Suprapubic skin (tissue), 4 donors: ENCODE measurements at regions not wholly inside any gene's neighbourhood (a gene's known extent, or its start where the extent isn't known, plus 50 kb on each side); places are given as distances from the start of the nearest gene placed in this dataset.

ENCODE experiments used
- DNase-seq, 2 donors: peaks; one replicate each; pipeline ENCODE4 v3.0.0-alpha.2; 2019; ENCODE audit warnings: low spot score in 2 of 2
- H3K27ac ChIP-seq: fragments of 200-600 bp; sonication (generic); one replicate; pipeline ENCODE4 v1.5.1; 2019
- H3K27me3 ChIP-seq: fragments of 200-600 bp; sonication (generic); one replicate; pipeline ENCODE4 v1.5.1; 2019
- H3K36me3 ChIP-seq: fragments of 200-600 bp; sonication (generic); one replicate; pipeline ENCODE4 v1.5.1; 2019
- H3K4me1 ChIP-seq: fragments of 200-600 bp; sonication (generic); one replicate; pipeline ENCODE4 v1.5.1; 2019
- H3K4me3 ChIP-seq: fragments of 200-600 bp; sonication (generic); one replicate; pipeline ENCODE4 v1.5.1; 2019; ENCODE audit warnings: mild to moderate bottlenecking
- H3K9me3 ChIP-seq: fragments of 200-600 bp; sonication (generic); one replicate; pipeline ENCODE4 v1.5.1; 2019
- EP300 ChIP-seq: sonication (generic); formaldehyde crosslinking; IDR thresholded peaks from one replicate; pipeline ENCODE4 v1.6.1; 2017; ENCODE audit warnings: antibody characterized with exemption
- POLR2A ChIP-seq, 2 donors: fragments of 450-650 bp; IDR thresholded peaks; one replicate each; pipeline ENCODE4 v1.6.1; 2017; ENCODE audit warnings: antibody characterized with exemption in 2 of 2, mild to moderate bottlenecking in 2 of 2, moderate library complexity in 2 of 2
- POLR2AphosphoS5 ChIP-seq, 3 donors: sonication (generic); formaldehyde crosslinking; IDR thresholded peaks; one replicate each; pipeline ENCODE4 v1.6.1; 2017; ENCODE audit warnings: antibody characterized with exemption in 3 of 3
- WGBS: methylation state at CpG from one replicate; pipeline ENCODE4 v1.1.5; 2018; 5-methylcytosine and 5-hydroxymethylcytosine counted together
- TF ChIP-seq, protein P1 (sequence below), 2 donors: fragments of 200-600 bp in 1 of 2; fragments of 450-650 bp in 1 of 2; sonication (generic) in 1 of 2; IDR thresholded peaks; one replicate each; pipeline ENCODE4 v1.5.1; 2016 to 2019; ENCODE audit warnings: antibody characterized with exemption in 2 of 2, mild to moderate bottlenecking in 1 of 2, moderate library complexity in 1 of 2

DNA sequence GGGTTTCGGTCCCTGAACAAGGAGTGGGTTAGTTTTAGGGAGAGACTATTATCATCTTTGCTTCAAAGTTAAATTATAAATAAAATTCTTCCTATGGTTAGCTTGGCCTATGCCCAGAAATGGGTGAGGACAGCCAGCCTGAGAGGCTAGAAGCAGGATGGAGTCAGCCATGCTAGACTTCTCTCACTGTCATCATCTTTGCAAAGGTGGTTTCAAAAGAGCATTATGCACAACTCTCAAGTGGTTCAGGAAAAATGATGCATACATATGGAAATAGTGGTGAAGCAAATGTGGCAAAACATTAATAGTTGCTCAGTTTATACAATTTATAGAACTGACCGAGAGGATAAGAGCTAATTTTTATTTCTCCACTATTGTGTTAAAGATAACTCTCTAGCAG, 124.3 kb upstream of the FOXN2 start:
- H3K27ac ChIP-seq, result no peak overlapping the region
- H3K9me3 ChIP-seq, result no peaks in the 10 kb centered on the region
- H3K27me3 ChIP-seq, result no peaks in the 10 kb centered on the region
- H3K4me1 ChIP-seq, result no peaks in the 10 kb centered on the region
- no peak for DNase-seq
- 90% methylated on average over 2 of the region's 2 CpGs for WGBS
- H3K4me3 ChIP-seq, result no peak overlapping the region
- TF ChIP-seq, protein P1, sequence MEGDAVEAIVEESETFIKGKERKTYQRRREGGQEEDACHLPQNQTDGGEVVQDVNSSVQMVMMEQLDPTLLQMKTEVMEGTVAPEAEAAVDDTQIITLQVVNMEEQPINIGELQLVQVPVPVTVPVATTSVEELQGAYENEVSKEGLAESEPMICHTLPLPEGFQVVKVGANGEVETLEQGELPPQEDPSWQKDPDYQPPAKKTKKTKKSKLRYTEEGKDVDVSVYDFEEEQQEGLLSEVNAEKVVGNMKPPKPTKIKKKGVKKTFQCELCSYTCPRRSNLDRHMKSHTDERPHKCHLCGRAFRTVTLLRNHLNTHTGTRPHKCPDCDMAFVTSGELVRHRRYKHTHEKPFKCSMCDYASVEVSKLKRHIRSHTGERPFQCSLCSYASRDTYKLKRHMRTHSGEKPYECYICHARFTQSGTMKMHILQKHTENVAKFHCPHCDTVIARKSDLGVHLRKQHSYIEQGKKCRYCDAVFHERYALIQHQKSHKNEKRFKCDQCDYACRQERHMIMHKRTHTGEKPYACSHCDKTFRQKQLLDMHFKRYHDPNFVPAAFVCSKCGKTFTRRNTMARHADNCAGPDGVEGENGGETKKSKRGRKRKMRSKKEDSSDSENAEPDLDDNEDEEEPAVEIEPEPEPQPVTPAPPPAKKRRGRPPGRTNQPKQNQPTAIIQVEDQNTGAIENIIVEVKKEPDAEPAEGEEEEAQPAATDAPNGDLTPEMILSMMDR (IDR thresholded peaks at IDR 0.05), result no peak
- TF ChIP-seq POLR2A (IDR thresholded peaks at IDR 0.05), result no peak
- TF ChIP-seq POLR2AphosphoS5 (IDR thresholded peaks at IDR 0.05), result no peak
- H3K36me3 ChIP-seq, result no peaks in the 10 kb centered on the region

DNA sequence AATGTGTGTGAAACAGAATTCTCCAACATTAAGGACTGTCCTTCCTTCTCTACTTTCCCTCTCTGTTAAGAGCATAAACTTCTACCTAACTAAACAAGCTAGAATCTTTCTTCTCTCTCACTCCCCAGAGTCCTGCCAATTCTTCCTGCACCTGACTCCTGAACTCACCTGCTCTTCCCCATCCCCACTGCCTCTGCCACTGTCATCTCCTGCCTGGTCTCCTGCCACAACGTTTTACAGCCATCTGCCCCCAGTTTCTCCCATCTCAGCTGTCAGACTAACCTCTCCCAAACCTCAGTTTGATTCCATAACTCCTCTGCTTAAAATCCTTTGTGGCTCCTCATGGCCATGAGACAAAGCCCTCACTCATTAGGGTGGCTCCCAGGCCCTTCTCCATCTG, 119.8 kb upstream of the FOXN2 start:
- Histone ChIP-seq H3K4me1 (peaks cover 4% of the 10 kb centered on the region), H3K9me3 (no peaks in the 10 kb centered on the region), H3K4me3 (no peak overlapping the region), H3K36me3 (no peaks in the 10 kb centered on the region), H3K27me3 (no peaks in the 10 kb centered on the region), H3K27ac (no peak overlapping the region)
- WGBS, result 50% methylated on average over 1 of the region's 1 CpG
- no peak for TF ChIP-seq POLR2AphosphoS5 (IDR thresholded peaks at IDR 0.05)
- TF ChIP-seq, protein P1 (IDR thresholded peaks at IDR 0.05), result no peak
- no peak for TF ChIP-seq POLR2A (IDR thresholded peaks at IDR 0.05)
- TF ChIP-seq EP300, result no peak
- no peak for DNase-seq

DNA sequence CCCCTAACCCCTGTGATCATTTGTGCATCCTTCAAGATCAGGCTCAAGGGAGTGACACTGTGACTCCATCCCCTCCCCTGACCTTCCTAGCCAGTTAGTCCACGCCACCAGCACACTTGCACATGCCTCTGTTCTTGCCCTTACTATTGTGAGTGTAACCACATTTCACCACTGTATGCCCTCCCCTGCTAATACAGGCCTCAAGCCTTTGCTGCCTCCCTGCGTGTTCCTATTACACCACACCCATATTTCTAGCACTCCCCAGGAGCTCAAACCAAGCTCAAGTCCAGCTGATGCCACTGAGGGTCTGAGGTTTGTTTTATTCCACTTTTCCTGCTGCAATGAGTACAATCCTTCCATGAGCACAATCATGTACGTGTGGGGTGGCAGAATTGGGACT, 119.3 kb upstream of the FOXN2 start:
- no peaks in the 10 kb centered on the region for H3K36me3 ChIP-seq
- WGBS, result 94% methylated on average over 3 of the region's 3 CpGs
- peaks cover 4% of the 10 kb centered on the region for H3K4me1 ChIP-seq
- no peaks in the 10 kb centered on the region for H3K9me3 ChIP-seq
- H3K27ac ChIP-seq, result no peak overlapping the region
- no peaks in the 10 kb centered on the region for H3K27me3 ChIP-seq
- H3K4me3 ChIP-seq, result no peak overlapping the region
- TF ChIP-seq EP300, result no peak
- no peak for DNase-seq

DNA sequence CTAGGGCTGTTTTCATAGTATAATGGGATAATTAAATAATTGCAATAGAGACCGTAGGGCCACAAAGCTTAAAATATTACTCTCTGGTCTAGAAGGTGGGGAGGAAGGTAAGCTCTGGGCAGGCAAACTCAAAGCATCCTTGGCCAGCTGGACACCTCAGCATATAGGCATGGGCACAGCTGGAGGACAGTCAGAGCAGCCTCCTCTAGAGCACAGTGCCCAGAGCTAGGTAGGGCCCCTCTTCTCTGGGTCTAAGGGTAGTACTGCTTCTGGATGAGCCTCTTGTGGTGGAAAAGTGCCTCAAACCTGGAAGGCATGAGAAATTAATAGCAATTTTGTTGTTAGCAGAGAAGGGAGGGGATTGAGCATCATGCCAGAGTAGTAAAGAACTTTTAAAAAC, 116.9 kb upstream of the FOXN2 start:
- 100% methylated on average over 1 of the region's 1 CpG for WGBS
- Histone ChIP-seq H3K27me3 (no peaks in the 10 kb centered on the region), H3K27ac (no peak overlapping the region), H3K36me3 (no peaks in the 10 kb centered on the region), H3K4me3 (no peak overlapping the region), H3K9me3 (no peaks in the 10 kb centered on the region), H3K4me1 (peaks cover 4% of the 10 kb centered on the region)
- no peak for TF ChIP-seq POLR2A (IDR thresholded peaks at IDR 0.05)
- no peak for TF ChIP-seq EP300
- TF ChIP-seq, protein P1 (IDR thresholded peaks at IDR 0.05), result no peak
- TF ChIP-seq POLR2AphosphoS5 (IDR thresholded peaks at IDR 0.05), result no peak
- no peak for DNase-seq

DNA sequence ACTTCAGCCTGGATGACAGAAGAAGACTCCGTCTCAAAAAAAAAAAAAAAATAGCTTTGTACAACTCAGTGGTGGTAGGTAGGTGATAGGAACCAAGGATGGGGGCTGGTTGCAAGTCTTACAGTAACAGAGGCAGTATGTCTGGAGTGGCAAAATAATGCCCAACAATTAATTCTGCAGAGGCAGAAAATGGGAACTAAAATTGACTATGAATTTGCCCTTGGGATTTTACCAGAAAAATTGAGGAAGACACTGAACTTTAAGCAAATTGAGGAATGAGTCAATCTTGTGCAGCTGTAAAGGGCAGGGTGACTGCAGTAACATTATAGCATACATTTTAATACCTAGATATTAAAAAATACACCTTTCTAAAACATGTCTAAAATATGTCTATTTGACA, 116.1 kb upstream of the FOXN2 start:
- Histone ChIP-seq H3K9me3 (no peaks in the 10 kb centered on the region), H3K4me1 (peaks cover 4% of the 10 kb centered on the region), H3K27me3 (no peaks in the 10 kb centered on the region), H3K36me3 (no peaks in the 10 kb centered on the region), H3K4me3 (no peak overlapping the region), H3K27ac (no peak overlapping the region)
- no peak for TF ChIP-seq POLR2AphosphoS5 (IDR thresholded peaks at IDR 0.05)
- no peak for TF ChIP-seq EP300
- no peak for TF ChIP-seq POLR2A (IDR thresholded peaks at IDR 0.05)
- no peak for DNase-seq
- WGBS, result 95% methylated on average over 1 of the region's 1 CpG

DNA sequence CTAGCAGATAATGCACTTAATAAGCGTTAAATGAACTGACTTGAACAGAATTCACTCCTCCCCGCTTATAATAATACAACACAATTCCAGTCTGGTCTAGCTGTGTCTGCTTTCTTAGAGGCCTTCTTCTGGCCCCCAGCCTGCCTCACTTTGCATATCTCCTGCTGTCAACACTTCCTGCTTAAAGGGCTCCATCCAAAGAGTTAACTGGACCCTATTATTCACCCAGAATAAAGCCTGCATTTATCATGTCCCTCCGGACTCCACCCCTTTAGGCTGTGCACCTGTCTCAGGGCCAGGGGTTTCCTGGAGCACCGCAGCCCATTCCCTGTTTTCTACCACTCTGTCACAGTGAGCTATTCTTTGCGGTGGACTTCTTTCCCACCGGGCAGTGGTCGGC, 115.4 kb upstream of the FOXN2 start:
- Histone ChIP-seq H3K4me1 (peaks cover 4% of the 10 kb centered on the region), H3K27me3 (no peaks in the 10 kb centered on the region), H3K4me3 (no peak overlapping the region), H3K36me3 (no peaks in the 10 kb centered on the region), H3K9me3 (no peaks in the 10 kb centered on the region), H3K27ac (no peak overlapping the region)
- no peak for DNase-seq
- 79% methylated on average over 7 of the region's 7 CpGs for WGBS
- TF ChIP-seq, protein P1 (IDR thresholded peaks at IDR 0.05), result no peak
- no peak for TF ChIP-seq EP300
- no peak for TF ChIP-seq POLR2AphosphoS5 (IDR thresholded peaks at IDR 0.05)
- TF ChIP-seq POLR2A (IDR thresholded peaks at IDR 0.05), result no peak
